ELR (cell line): ENCODE measurements at regions not wholly inside any gene's neighbourhood (a gene's known extent, or its start where the extent isn't known, plus 50 kb on each side); places are given as distances from the start of the nearest gene placed in this dataset.

Source experiments
- DNase-seq: peaks from one replicate; pipeline ENCODE4 v3.0.0-alpha.2; 2015; ENCODE audit warnings: low read depth

DNA sequence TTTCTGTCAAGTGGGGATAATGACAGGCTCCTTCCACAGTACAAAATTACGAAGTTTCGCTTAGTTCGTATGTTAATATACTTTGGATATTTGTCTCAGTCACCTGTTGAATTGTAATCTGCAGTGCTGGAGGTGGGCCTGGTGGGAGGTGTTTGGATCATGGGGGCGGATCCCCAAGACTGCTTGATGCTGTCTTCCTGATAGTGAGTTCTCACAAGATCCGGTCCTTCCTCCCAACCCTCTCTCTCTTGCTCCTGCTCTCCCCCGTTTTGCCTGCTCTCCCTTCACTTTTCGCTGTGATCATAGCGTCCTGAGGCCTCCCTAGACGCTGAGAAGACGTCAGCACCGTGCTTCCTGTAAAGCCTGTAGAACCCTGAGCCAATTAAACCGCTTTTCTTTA is 97.1 kb upstream of the EPB41L3 start:
- no peak for DNase-seq

DNA sequence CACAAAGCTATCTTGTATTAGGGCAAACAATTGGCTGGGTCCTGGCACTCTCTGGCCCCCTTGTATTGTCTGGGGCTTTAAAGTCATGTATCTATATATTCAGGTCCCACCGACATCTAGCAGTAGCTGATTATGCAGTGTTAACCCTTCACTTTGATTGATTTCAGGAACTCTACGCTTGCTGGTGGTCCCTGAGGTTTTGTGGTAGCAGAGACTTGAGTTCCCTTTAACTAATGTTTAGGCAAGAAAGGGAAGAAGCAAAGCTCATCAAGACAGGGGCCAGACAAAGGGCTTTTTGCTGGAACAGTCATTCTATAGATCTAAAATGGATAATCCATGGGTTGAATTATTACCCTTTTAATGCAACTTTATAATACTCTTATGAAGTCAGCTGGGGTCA is 95.3 kb upstream of the EPB41L3 start:
- no peak for DNase-seq

DNA sequence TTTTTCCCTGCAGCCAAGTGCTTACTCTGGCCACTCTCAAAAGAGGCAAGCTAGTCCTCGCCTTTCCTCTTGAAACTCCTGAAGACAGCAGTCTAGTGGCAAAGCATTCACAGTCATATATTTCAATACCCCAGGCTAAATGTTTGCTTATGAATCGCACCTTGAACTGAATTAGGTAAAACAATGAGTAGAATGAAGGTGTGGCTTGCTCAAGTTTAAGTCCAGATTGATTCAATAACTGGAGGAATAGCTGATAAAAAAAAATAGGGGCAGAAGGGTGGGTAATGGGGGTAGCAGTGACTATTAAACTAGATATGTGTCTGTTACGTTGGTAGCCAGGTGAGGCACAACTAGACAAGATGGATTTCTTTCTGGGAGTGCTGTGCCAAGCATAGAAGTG is 88.2 kb upstream of the EPB41L3 start:
- no peak for DNase-seq

DNA sequence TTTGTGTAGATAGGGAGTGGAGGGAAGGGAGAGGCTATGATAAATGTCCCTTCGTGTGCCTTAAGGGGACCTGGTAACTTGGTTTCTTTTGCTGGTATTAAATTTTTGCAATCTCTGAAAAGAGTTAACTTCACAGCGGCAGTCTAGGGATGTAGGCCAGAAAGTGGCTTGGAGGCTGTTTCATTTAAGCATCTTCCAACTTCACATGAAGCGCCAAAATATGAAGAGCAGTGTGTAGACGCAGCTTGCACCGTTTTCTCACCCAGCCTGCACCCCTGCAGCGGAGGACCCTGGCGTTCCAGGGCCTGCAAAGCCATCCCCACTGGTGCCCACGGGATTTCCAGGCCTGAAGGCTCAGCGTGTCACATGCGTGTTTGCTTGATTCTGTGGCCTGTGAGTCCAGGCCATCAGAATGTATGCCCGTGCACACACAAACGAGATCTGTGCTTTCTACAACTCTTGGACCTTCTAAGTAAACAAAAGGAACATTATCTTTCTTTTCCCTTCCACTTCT is 87.2 kb upstream of the EPB41L3 start:
- DNase-seq, result no peak

DNA sequence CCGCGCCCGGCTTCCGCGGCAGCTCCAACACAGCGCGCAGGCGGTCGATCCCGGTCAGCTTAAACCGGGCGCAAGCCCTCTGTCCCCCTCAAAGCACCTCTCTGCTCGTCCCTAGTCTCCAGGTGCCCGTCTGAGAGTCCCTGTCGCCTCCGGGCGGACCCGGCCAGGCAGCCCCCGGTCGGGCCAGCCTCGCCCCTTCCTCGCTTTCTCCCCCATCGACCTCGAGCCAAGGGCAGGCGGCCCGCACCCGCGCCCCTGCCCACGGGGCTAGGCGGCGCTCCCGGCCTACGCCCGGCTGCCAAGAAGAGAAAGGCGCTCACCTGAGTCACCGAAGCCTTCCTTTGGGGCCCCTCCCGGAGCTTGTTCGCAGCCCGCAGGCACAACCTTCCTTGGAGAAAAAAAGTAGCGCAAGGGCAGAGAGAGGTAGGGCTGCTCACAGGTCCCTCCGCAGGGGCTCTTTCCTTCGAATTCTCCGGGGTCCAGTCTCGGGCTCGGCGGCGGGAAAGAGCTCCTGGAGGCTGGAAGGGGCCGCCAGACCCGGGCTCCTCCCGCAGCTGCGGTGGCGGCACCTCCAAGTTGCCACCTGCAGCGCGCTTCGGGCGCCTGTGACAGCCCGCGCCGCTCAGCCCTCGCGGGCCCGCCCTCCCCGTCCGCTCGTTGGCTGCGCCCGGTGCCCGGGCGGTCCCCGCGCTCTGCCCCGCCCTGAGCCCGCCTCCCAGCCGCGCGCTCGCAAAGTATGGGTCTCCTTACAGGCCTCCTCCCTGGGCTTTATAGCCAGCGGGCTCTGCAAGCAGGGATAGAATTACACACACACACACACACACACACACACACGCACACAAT is 86.5 kb upstream of the EPB41L3 start:
- no peak for DNase-seq

DNA sequence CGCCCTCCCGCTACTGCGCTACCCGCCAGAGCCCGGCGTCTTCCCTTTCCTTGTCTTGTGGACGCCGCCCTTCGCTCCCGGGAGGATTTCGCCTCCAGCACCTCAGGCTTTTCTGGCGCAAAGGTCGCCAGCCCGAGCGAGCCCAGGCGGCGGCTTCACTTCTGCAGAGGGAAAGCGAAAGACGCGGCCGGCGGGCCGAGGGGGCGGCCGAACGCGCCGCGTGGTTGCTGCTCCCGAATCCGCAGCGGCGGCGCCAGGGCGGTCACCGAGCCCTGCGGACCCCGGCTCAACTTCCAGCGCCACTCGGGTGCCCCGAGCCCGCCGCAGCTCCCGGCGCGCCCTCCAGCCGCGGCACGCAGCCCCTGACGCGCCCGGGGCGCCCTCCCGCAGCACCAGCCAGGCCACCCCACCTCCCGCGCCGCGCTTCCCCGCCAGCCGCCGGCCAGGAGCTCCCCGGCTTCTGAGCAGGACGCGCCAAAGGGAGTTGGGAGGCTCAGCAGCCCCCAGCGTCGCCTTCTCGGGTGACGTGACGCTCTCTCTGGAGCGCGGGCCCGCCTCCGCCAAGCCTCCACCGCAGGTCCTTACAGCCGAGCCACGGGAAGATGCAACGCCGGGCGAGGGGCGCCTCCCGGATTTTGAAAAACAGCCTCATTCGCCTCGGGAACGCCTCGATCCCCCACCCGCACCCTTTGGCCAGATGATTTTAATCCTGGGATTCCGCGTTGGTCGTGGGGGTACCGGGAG is 84.9 kb upstream of the EPB41L3 start:
- DNase-seq, result no peak

DNA sequence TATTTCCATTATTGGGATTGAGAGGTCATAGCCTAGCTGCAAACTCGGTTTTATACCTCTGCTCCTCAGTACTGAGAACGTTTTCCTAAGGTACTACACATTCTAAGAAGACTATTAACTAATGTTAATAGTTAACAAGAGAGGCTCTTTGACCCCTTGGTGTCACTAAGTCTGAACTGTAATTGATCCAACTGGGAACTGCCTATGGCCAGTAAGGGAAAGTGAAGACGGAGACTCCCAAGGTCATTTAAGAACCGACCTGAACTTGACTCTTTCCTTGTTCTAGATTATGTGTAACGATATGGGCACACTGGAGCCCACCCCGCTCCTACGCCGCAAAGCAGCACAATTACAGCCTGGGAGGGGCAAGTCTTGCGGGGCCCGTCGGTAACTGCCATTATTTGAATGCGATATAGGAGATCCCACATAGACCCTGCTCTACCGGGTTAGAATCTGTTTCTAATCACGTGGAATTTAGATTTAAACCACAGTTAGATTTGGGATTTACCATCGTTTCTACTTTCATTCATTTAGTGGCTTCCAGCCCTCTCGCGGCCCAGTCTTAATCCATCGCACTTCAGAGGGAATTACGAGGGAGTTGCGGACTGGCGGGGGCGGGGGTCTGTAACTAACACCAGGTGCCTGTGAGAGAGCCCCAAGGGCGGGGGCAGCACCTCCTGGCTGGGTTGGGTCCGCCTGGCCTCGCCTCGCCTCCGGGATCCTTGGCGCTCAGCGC is 84.1 kb upstream of the EPB41L3 start:
- no peak for DNase-seq

DNA sequence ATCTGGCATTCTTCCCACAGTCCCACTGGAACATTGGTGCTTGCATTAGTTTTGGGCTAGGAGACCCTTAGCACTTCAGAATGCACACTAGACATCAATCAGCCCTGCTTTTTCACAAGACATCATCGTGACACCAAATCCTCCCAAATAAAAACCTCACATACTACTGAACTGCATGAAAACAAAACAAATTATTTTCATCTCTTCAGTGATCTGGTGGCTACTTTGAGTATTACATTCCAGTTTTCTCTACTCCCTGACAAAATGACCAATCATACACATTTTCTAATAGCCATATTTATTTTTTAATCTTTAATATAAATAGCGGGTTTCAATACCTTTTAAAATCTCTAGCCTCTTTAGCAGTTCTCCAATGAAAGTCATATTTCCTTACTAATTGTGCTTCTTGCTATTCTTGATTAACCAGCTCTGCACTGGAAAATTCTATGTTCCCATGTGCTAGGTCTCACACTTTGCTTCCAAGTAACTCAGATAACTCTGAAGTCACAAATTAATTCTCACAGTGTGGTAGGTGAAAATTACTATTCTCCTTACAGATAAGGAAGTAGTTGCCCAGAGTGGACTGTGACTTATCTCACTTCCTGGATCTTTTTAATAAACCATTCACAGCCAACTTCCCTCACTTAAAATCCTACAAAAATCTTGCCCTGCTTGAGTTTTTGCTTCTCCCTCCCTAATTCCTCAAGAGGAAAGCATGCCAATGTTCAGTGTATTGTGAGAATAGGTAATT is 82.5 kb upstream of the EPB41L3 start:
- DNase-seq, result no peak

DNA sequence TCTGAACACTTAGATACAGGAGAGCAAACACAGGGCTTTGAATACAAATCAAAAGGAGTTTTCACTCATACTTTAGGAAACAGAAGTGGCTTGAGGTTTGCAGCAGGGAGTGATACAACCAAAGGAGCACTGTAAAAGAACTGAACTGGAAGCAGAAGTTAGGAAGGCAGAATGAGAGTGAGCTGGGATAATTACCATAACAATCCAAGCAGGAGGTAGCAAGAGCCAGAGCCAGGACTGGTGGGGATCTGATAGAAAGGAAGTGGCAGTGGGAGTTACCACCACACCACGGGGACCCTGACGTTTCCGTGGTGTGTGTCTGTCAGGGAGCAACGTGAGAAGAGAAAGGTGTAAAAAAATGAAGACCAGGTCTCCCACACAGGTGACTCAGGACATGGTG is 81.3 kb upstream of the EPB41L3 start:
- DNase-seq, result no peak

DNA sequence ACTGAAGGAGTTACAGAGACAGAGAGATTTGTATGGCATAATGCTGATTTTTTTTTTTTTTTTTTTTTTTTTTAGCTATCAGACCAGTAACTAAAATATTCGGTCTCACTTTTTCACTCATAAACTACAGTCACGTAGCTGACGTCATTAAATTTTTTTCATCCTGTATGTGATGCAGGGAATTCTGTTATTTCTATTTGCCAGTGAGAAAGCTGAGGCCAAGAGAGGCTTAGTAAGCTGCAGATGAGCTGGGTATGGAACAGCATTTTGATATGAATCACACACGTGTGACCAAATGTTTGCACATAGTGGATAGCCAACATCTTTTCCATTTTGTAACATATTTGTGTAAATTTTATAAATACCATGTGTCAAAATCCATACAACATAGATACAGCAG is 79.1 kb upstream of the EPB41L3 start:
- no peak for DNase-seq

DNA sequence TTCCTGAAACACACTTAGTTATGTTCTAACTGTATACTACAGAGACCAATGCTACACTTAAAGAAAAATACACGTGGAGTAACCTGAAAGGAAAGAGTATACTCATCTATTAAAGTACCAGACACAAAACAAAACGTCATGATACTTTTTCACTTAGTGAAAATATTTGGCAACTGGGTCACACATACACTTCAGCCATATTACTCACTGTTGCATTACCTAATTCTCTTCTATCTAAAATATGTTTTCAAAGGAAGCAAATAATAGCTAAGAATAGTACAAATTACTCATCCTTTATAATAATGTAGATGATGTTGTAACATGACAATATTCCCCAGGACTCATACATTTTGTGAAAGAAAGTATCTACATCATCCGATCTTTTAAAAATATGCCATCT is 76.5 kb upstream of the EPB41L3 start:
- DNase-seq, result no peak

DNA sequence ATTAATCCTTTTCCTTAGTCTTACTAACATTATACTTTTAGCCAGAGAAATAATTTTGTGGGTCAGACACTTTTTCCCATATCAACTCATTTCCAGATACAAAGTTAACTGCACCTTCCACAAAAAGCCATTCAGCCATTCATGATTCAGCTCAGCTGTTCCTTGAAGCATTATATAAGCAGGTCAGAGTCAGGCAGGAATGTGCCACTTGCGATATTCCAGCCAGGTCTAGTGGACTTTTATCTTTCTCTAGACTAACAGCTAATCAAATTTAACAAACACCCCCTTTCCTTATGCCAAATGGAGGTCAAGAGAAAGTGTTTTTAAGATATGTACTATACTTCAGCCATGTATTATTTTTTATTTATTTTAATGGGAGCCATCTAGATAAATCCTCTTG is 75.6 kb upstream of the EPB41L3 start:
- DNase-seq, result no peak

DNA sequence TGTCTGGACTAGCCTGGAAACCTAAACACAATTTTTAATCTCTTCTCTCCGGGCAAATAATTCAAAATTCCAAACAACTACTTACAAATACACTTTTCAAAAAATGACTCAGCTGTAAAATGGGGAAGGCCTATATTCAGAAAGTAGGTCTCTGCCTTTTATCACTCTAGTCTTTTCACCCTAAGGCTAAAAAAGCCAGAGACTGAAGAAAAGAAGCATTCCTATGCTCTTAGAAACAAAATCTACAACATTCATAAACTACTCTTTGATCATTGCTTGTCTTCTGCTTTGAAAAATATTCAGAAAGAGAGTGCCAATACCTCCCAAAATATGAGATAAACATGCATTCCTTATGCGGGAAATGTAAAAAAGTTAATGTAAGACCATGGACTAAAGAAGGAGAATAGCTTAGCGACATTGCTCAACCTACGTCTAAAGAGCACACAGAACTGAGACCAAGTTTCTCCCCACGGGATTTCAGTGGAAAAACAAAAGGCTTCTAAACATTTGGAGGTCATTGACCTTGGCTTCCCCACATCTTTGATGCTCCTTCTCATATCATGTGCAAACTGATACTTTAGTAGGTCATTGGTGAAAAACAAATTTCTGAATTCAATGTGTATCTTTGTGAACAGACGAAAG is 74.4 kb upstream of the EPB41L3 start:
- DNase-seq, result no peak

DNA sequence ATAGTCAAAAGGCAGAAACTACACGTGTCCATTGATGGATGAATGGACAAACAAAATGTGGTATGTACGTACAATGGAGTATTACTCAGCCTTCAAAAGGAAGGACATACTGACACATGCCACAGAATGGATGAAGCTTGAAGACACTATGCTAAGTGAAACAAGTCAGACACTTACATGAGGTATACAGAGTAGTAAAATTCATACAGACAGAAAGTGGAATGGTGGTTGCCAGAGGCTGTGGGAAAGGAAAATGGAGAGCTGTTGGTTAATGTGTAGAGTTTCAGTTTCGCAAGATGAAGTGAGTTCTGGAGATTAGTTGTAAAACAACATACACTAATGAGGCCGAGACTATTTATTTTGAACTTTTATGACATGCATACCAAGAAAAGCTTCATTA is 67.4 kb upstream of the EPB41L3 start:
- no peak for DNase-seq

DNA sequence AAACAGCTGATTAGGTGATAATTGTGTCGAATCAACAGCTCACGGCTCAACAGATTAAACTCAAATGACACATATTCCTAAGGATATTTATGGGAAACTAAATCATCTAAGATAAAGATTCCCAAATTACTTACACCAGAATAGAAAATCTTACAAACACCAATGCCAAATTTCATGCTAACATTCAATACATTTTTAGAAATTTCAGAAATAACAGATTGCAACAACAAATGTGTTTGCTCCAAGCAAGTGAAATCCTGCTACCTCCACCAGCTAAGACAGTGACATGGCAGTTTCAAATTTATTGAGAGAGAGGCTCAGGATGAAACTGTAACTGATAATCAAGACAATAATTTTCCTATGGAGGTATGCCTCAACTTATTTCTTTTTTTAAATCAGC is 65.0 kb upstream of the EPB41L3 start:
- no peak for DNase-seq

DNA sequence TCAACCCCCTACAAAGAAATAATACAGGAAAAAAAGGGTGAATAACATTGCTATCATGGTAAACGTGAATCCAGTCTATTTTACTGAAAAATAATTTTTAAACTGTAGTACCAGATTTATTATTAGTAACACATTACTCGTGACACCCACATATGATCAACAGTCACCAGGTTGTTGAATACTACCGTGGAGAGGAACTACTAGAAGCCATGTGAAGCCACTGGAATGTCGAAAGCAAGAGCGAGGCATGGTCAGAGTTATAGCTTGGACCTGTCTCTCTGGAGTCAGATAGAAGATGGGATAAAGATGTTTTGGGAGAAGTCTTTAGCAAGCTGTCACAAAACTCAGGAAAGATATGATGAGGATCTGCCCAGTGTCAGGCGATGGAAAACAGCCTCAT is 63.2 kb upstream of the EPB41L3 start:
- no peak for DNase-seq

DNA sequence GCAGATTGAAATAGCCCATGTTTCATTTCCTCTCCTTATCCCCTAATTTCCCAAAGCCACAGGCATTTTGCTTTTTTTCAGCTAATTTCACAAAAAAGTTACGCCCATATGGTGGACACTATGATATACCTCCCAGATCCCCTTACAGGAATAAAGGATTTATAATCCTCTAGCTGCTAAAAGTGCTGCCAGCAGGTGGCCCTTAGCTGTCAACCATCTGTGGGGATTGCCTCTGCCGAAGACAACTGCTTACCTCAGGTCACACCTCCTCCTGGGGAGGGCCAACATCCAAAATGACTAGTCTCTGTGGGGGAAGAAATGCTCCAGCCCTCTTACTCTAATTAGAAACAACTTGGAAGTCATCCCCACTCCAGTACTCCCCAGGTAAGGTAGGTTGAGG is 61.0 kb upstream of the EPB41L3 start:
- DNase-seq, result no peak

DNA sequence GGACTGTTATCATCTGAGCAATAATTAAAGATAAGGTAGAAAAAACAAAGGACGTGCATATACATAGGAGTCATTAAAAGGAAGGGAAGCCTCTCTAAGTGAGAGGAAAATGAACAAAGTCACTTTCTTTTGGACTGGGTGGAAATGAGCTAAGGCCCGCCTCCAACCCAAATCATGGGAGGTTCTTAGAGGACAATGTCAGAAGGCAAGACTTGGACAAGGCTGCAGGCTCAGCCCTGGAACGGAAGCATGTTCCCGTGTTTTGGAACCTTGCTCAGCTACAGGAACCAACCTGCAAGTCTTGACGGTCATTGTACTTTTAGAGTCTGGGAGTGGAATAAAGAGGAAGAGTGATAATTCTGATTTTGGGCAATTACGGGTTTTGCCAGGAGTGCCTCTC is 59.4 kb upstream of the EPB41L3 start:
- DNase-seq, result no peak

DNA sequence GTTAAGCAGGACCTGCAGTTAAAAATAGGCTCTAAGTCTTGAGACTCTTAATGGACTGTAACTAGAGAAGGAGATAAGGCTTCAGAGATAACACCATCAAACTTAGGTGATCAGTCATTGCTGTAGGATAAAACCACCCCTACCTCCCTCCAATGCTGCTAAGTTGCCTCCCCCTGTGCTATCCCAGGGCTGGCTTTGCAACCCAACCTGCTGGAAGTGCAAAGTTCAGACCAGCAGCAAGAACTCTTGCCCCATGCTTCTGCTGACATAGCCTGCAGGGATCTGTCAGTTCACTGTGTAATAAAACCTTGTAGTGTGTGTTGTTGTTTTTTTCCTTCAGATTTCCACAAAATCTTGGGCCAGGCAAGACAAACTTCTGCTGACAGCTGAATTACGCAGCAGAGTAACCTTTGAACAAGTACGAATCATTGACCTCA is 57.4 kb upstream of the EPB41L3 start:
- no peak for DNase-seq

DNA sequence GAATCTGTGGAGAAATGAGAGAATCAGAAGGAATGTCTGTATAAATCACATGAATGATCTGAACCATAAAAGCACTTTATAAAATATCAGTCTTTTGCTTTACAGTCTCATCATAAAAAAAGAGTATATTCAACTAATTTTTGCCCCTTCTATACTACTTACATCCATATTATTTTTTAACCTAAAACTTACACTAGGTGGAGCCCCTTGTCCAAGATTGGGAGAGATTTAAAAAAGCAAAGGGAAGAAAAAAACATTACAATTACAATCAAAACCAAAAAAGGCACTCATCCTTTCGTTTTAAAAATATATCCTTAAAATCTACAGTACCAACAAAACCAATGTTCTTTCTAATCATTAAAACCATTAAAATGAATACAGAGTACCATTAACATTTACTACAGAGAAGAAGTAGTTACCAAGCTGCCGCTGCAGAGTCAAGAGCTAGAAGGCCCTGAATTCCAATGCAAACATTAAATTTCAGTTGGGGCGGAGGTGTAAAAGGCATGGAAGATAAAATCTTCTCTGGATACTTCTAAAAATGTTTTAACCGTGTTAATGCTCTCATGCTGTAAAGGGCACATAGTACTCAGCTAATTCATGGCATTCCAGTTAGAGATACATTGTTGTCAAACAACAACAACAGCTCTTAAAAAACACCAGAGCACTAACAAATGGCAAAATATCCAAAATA is 56.7 kb upstream of the EPB41L3 start:
- DNase-seq, result peak; percentile 4

DNA sequence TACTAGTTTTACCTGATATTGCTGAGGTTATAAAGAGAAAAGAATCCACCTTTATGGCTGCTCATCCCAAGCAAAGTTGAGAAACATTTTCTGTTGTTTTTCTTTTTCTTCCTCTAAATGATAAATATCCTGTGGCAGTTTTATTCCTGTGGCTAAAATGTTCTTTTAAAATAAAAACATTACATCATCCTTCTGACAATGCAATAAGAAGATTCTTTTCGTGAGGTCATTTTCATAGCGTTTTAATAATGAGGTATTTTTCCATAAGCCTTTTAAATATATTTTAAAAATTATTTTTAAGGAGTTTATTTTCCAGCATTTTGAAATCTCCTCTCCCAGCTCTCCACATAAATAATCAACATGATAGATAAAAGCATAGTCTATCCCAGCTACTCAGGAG is 52.8 kb upstream of the EPB41L3 start:
- no peak for DNase-seq
